ENCODE measurements at regions not wholly inside any gene's neighbourhood (a gene's known extent, or its start where the extent isn't known, plus 50 kb on each side); places are given as distances from the start of the nearest gene placed in this dataset.

GRCh38 chr4:132992686-132993085 lies 156.4 kb upstream of the PCDH10 start:
- no peak for TF ChIP-seq CTCF (IDR thresholded peaks at IDR 0.05; ENCODE audit: insufficient read depth, low read depth, low read length, missing control alignments)
- no peak for DNase-seq (ENCODE audit: low read depth)
- H3K4me3 ChIP-seq (ENCODE audit: low read depth, low read length) = no peak overlapping the region

- DNase-seq (ENCODE audit: low read depth) = peak; percentile 9
- no peak for TF ChIP-seq CTCF (IDR thresholded peaks at IDR 0.05; ENCODE audit: insufficient read depth, low read depth, low read length, missing control alignments)
- H3K4me3 ChIP-seq (ENCODE audit: low read depth, low read length) = no peak overlapping the region
Measured at GRCh38 chr4:132998585-132999230, 150.4 kb upstream of the PCDH10 start.

GRCh38 chr4:133000012-133000411 lies 149.1 kb upstream of the PCDH10 start:
- no peak for TF ChIP-seq CTCF (IDR thresholded peaks at IDR 0.05; ENCODE audit: insufficient read depth, low read depth, low read length, missing control alignments)
- no peak overlapping the region for H3K4me3 ChIP-seq (ENCODE audit: low read depth, low read length)
- no peak for DNase-seq (ENCODE audit: low read depth)

- H3K4me3 ChIP-seq (ENCODE audit: low read depth, low read length) = no peak overlapping the region
- no peak for DNase-seq (ENCODE audit: low read depth)
- TF ChIP-seq CTCF (IDR thresholded peaks at IDR 0.05; ENCODE audit: insufficient read depth, low read depth, low read length, missing control alignments) = no peak
Measured at GRCh38 chr4:133003169-133003568, 145.9 kb upstream of the PCDH10 start.

- no peak overlapping the region for H3K4me3 ChIP-seq (ENCODE audit: low read depth, low read length)
- DNase-seq (ENCODE audit: low read depth) = no peak
- no peak for TF ChIP-seq CTCF (IDR thresholded peaks at IDR 0.05; ENCODE audit: insufficient read depth, low read depth, low read length, missing control alignments)
Measured at GRCh38 chr4:133014473-133015135, 134.5 kb upstream of the PCDH10 start.

- no peak for TF ChIP-seq CTCF (IDR thresholded peaks at IDR 0.05; ENCODE audit: insufficient read depth, low read depth, low read length, missing control alignments)
- DNase-seq (ENCODE audit: low read depth) = no peak
- no peak overlapping the region for H3K4me3 ChIP-seq (ENCODE audit: low read depth, low read length)
Measured at GRCh38 chr4:133045288-133045687, 103.8 kb upstream of the PCDH10 start.

GRCh38 chr4:133046156-133046555 lies 102.9 kb upstream of the PCDH10 start:
- no peak overlapping the region for H3K4me3 ChIP-seq (ENCODE audit: low read depth, low read length)
- DNase-seq (ENCODE audit: low read depth) = no peak
- no peak for TF ChIP-seq CTCF (IDR thresholded peaks at IDR 0.05; ENCODE audit: insufficient read depth, low read depth, low read length, missing control alignments)

Data from GM12865 (cell line).